Fibroblast of villous mesenchyme (primary cell): ENCODE measurements at regions not wholly inside any gene's neighbourhood (a gene's known extent, or its start where the extent isn't known, plus 50 kb on each side); places are given as distances from the start of the nearest gene placed in this dataset.

Experiments
- DNase-seq: peaks from one replicate; pipeline ENCODE4 v3.0.0-alpha.2; 2010; ENCODE audit warnings: low read depth
- H3K4me3 ChIP-seq: 2 replicates; pipeline ENCODE4 v1.5.1; 2011; ENCODE audit warnings: low read depth, mild to moderate bottlenecking, low read length
- CTCF ChIP-seq: IDR thresholded peaks from 2 replicates; pipeline ENCODE4 v1.5.1; 2012; ENCODE audit warnings: low read depth, mild to moderate bottlenecking, low read length; ENCODE audit not compliant: insufficient read depth

- TF ChIP-seq CTCF = no peak
- no peak overlapping the region for H3K4me3 ChIP-seq
- no peak for DNase-seq
Measured at GRCh38 chr22:49573109-49573765, 254.4 kb downstream of the BRD1 start.

- no peak for TF ChIP-seq CTCF
- H3K4me3 ChIP-seq = no peak overlapping the region
- no peak for DNase-seq
Measured at GRCh38 chr22:49571326-49571725, 256.3 kb downstream of the BRD1 start.

GRCh38 chr22:49570032-49570848, 257.4 kb downstream of the BRD1 start:
- DNase-seq = no peak
- H3K4me3 ChIP-seq = no peak overlapping the region
- no peak for TF ChIP-seq CTCF

- DNase-seq = no peak
- no peak for TF ChIP-seq CTCF
- H3K4me3 ChIP-seq = no peak overlapping the region
Measured at GRCh38 chr22:49569286-49570031, 258.2 kb downstream of the BRD1 start.

- H3K4me3 ChIP-seq = no peak overlapping the region
- DNase-seq = no peak
- TF ChIP-seq CTCF = no peak
Measured at GRCh38 chr22:49568751-49569285, 258.9 kb downstream of the BRD1 start.

GRCh38 chr22:49567899-49568750, 259.5 kb downstream of the BRD1 start:
- no peak for DNase-seq
- no peak for TF ChIP-seq CTCF
- no peak overlapping the region for H3K4me3 ChIP-seq
